NCI-H510A (cell line): ENCODE measurements at regions not wholly inside any gene's neighbourhood (a gene's known extent, or its start where the extent isn't known, plus 50 kb on each side); places are given as distances from the start of the nearest gene placed in this dataset.
"Not testable (repeated sequence)": the region's sequence is repeated elsewhere in the genome, so short reads cannot be mapped to it uniquely, and the experiment has no call there.

ENCODE experiments used
- DNase-seq: peaks from one replicate; lab custom pipeline; 2025; lab: John Stamatoyannopoulos, UW

DNA sequence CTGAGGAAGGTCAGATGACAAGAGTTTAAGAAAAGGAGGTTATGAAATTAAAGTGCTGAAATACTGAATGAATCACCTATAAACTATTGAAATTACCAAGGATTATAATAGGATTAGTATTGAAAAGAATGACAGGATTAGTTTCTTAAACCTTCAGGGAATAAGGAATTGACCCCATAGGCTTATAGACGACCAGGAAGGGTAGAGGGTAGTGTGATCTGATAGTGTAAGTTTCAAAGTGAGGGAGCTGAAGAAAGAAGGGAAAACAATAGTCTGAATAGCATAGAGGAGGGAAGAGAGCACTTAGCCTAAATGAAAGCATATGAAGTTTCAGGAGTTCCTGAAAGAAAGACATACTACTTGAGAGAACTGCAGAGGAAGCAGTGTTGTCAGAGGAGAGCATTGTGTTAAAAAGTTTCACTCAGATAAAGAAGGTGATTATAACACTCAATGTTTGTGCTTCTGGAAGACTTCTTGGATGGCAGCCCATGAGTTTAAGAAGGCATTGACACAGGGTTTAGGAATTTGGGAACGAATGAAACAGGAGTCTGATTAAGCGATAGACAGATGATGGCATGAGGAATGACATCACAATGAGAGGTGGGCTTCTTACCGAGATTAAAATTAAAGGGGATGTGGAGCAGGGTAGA lies 557.9 kb upstream of the GRAMD2B start:
- DNase-seq = no peak

DNA sequence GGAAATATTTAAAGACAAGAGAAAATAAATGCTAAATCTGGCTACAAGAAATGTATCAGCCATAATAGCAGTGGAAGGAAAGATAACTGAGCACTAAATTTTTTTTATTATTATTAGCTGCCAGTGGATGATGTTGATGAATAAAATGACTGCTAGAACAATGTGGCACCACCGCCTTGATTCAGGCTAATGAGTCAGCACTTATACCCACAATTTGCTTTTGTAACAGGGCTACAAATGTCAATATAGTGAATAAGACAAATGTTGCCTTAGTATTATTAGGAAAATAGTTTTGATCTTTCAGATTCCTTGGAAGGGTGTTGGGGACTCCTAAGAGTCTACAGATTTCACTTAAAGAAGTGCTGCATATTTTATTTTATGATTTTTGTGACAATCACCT lies 555.2 kb upstream of the GRAMD2B start:
- DNase-seq = no peak

DNA sequence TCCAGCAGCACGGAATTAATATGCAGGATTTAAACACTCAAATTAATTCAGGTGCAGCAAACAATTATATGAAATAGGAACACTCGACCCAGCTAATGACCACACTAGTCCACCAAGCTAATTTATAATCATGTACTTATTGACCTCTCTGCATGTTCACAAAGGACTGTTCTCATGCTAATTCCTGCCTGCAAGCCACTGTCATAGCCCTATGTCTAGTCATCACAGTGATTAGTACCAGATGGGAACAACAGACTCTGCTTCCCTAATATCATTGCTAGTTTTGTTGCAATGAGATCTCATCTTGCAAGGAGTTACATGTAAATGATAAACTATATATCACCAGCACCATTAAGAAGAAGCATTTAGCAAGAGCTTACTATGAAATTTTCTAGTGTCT lies 553.0 kb upstream of the GRAMD2B start:
- DNase-seq = no peak

DNA sequence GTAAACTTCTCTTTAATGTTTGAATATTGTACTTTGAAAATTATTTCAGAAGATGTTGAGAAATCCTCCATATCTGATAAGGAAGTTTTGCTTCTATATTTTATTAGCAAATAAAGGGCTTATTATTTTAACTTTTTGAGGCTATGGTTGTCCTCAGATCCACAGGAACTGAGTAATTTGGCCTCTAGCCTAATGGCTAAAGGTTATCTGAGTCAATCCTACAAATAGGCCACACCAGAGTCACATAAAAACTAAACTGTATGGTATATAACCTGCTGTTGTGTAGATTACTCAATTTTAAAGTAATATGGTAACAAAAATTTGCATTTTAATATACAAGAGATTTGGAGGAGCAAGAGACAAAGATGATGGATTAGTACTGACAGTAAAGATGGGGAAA lies 549.2 kb upstream of the GRAMD2B start:
- DNase-seq = no peak

DNA sequence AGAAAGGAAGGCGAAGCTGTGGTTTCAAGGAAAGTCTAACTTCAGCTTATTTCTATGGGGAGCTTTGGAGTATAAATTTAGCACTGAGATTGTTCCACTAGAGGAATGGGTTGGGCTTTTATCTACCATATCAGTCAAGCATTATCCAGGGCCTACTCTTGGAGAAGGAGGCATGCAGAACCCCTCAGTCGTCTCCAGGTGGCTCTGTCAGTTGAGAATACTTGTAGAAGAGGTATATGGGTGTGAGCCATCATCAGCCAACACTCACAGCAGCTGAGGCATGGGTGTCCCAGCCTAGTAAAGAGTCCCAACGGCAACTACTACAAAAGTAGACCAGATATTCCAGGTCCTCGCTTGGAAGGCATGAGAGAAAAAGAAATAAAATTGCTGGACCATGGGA lies 548.5 kb upstream of the GRAMD2B start:
- DNase-seq = no peak

DNA sequence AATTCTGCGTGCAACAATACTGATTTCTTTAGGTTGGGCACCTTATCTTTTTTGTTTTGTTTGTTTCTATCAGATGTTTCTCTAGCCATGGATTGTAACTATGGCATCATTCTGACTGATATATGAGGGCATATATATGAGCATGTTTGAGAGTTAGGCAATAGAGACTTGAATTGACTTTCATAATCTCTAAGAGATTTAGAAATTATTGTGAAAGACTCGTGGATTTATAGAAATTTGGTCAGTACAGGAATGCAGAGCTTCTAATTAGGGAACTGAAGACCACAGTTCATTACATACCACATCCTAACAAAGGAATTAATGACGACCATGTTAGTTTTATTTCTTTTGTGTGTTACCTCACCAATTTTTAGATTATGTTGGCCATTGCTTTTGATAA lies 546.0 kb upstream of the GRAMD2B start:
- no peak for DNase-seq

DNA sequence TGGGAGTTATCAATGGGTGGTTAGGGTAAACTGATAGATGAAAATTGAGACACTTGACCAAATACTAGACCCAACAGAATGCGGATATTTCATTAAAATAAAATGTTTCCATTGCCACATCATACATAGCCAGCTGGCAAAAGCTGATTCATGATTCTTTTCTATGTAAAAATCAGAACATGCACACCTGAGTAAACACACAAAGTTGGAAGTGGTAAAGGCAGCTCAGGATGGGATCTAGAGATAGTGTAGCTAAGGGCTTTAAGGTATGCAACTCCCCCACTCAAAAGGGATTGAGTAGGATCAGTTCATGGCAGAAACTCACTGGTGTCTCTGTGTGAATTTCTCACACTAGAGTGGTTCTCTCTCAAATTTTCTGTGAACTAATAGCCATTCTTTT lies 541.1 kb upstream of the GRAMD2B start:
- no peak for DNase-seq

DNA sequence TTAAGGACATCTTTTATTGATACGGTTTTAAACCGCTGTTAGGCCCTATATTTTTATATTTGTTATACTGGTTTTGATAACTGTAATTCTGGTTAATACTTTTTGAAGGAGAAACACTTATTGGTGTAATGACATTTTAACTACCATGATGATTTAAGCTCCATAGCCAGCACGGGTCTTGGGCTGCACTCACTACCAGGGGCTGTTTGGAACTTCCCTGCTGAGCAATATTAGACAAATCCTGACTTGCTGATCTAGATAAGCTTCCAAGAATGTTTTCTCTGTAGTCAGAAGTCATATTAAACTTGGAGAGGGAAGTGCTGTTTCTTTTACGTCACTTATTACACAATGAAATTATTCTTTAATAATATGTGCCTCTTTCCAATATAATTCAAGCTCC lies 540.0 kb upstream of the GRAMD2B start:
- no peak for DNase-seq

DNA sequence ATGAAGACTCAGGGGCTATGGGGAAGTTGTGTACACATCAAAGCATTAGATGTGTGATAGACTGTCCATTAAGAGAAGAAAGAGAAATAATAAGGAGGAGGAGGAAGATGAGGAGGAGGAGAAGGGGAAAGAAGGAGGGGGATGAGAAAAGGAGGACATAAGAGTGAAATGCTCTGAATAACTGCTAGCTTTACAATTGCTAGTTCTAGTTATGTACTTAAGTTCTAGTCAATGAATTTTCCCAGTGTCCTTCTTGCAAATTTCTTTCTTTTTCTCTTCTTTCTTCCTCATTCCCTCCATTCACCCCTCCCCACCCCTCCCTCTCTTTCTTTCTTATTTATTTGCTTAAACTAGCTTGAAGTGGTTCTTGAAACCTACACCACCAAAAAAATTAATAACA lies 534.9 kb upstream of the GRAMD2B start:
- no peak for DNase-seq

DNA sequence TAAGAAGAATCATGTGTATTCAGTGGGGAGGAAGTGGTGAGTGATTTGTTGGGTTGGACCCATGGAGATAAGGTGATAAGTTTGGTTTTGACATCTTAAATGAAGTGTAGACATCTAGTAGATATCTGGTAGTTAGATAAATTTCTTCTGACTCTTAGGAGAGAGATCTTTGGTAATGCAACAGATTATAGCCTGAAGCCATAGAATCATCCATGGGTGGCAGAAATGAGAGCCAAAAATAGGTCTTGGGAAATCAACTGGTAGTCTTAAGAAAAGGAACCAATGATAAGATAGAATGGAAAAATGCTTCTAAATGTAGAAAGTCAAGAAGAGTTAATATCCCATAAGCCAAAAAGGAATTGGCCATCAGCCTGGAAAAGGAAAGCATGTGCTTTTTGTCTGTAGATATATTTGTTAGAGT lies 532.7 kb upstream of the GRAMD2B start:
- DNase-seq = no peak

DNA sequence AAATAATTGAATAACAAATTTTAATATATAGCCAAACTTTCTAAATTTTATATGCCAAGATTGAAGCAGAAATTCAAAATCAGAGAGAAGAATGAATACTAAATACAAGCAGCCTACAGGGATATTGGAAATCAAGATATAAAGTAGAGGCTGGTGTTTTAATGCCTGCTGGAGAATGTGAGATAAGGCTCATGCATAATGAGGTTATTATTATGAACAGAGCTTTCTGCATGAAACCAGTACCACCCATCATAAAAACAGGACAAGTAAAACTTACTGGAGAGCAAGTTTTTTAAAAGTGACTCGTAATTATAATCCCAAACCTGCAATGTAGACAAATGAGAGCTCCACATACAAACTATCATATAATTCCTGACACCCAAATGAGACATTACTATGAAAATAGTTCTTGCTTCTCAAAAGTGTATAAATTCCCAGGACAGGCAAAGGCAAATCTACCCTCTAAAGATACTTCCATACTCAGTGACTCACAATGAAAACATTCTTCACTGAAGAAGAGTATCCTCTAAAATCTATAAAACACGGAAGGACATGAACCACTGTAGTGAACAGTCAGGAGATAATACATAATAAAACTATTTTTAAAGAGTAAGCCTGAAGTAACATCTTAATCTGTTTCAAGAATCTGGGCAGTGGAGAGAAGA lies 532.0 kb upstream of the GRAMD2B start:
- no peak for DNase-seq

DNA sequence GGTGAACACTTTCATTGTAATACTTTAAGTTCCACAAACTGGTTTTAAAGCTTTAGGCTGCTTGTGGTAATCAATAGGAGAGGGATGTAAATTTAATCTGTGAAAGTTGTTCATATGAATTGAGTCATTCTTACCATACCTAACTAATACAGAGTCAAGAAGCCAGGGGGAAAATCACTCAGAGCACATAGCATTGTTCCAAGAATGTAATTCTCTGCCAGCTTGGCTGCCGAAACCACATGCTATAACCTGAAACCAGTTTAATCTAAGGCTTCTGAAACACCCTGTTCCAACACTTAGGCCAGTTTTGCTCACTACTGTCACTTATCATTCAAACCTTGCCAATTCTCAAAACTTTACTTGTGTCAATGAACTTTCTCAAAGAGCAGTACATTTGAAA lies 528.8 kb upstream of the GRAMD2B start:
- DNase-seq = no peak

DNA sequence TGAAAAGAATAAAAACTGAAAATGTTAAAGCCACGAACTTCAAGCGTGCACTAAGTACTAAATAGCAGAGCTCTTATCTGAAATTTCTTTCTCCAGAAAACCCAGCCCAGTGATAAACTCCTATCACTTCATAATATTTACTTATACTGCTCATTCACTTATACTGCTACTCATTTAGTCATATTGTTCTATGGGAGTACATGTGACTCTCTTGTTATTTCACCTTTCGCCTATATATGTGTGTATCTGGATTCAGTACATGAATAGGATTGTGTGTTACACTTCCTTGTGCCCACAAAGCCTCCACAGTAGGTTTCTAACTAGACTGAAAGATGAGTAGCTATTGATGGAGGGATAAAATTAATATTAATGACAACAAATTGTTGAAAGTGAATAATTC lies 526.8 kb upstream of the GRAMD2B start:
- DNase-seq = no peak

DNA sequence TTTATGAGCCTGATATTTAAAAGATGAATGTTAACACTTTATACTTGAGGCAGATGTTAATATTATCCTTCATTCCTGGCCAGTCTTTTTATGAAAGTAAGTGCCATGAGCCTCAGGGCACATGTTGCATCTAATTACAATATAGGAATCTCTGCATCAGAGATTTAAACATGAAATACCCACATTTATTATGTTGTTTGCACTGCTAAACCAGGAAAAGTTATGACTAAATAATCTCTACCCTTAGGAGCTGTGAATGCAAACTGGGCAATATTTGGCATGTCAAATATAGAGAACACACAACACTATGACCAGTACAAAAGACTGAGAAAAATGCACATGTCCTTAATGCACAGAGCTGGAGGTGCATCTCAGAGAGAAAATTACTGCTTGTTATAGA lies 526.1 kb upstream of the GRAMD2B start:
- DNase-seq = no peak

DNA sequence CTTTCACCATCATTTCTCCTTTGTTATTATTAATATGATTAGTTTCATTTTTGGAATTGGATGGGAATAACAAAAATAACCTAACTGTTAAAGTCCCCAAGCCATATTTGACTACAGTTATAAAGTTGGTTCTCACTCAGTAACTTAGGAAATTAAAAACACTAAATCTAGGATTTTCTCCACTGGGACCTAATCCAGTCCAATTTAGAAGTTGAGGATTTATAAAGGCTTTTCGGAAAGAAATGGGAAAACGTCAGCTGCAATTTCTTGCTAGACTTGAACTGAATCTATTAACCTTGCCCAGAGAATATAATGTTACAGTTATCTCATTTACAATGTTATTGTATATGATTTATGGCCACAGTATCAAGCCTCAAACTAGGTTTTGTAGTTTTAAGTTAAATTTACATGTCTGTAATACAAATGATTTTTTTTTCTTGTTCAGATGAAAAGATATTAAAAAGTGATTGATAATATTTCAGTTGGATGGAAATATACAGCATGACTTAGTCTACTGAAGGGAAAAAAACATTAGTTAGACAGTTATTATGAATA lies 524.3 kb upstream of the GRAMD2B start:
- DNase-seq = no peak

DNA sequence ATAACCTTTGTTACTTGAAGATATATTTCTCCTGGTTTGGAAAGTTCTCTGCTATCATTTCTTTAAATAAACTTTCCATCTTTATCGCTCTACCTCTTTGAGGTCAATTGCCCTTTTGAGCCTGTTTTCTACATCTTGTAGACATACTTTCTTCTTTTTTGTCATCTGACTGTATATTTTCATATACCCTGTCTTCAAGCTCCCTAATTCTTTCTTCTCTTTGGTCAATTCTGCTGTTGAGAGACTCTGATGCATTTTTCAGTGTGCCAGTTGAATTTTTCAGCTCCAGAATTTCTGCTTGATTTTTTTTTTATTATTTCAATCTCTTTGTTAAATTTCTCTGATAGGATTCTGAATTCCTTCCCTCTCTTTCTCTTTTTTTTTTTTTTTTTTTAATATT lies 511.2 kb upstream of the GRAMD2B start:
- no peak for DNase-seq

DNA sequence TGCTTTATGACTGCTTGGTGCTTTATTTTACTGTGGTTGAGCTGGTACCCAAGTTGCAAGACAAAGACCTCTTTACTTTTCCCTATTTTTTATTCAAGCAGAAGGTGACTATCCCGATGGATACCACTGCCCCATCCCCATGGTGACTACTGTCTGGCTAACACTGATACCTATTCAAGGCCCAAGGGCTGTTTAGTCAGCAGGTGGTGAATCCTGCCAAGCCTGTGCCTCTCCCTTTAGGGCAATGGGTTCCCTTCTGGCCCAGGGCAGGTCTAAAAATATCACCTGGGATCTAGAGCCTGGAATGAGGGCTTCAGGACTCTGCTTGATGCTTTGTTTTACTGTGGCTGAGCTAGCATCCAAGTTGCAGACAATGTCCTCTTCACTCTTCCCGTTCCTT lies 510.0 kb upstream of the GRAMD2B start:
- DNase-seq = no peak

DNA sequence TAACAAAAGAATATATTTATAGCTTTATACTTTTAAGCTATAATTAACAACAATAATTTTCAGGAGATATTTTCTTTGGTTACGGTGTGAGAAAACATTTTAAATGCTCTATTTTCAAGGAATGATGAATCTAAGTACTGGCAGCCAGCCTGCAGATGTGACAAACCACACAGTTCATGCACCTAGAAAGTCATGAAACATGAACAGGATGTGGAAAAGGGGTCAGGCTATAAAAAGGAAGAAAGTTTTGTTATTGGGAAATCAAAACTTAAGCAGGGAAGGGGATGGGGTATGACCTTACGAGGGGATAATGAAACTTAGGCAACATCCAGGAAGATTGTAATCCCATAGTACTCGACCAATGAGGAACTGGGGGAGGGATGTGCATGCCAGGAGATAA lies 508.7 kb upstream of the GRAMD2B start:
- no peak for DNase-seq

DNA sequence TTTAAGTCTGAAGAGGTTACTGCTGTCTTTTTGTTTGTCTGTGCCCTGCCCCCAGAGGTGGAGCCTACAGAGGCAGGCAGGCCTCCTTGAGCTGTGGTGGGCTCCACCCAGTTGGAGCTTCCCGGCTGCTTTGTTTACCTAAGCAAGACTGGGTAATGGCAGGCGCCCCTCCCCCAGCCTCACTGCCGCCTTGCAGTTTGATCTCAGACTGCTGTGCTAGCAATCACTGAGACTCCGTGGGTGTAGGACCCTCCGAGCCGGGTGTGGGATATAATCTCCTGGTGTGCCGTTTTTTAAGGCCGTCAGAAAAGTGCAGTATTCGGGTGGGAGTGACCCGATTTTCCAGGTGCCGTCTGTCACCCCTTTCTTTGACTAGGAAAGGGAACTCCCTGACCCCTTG lies 499.3 kb upstream of the GRAMD2B start:
- DNase-seq = not testable (repeated sequence)

DNA sequence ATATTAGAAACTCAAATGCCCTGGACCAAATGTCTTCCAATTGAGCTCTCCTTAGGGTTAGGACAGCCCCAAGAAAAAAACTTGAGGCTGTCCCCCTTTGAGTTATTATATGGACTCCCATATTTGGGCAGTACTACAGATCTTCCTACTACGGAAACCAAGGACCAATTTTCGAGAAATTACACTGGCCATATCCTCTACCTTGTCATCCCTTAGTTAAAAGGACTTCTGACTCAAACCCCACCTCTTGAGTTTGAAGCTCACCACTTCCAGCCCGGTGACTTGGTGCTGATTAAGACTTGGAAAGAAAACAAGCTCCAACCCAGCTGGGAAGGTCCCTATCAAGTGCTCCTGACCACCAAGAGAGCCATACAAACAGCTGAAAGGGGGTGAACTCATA lies 497.0 kb upstream of the GRAMD2B start:
- no peak for DNase-seq

DNA sequence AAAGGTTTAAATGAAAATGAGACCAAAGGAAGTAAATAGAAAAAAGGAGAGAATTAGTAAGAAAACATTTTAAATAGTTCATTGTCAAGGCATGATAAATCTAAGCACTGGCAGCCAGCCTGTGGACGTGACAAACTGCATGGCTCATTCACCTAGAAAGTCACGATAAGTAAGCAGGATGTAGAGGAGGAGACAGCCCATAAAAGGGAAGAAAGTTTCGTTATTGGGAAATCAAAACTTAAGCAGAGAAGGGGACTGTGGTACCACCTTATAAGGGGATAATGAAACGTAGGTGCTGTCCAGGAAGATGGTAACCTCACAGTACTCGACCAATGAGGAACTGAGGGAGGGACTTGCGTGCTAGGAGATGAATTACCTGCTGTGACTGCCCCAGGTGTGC lies 494.5 kb upstream of the GRAMD2B start:
- no peak for DNase-seq

DNA sequence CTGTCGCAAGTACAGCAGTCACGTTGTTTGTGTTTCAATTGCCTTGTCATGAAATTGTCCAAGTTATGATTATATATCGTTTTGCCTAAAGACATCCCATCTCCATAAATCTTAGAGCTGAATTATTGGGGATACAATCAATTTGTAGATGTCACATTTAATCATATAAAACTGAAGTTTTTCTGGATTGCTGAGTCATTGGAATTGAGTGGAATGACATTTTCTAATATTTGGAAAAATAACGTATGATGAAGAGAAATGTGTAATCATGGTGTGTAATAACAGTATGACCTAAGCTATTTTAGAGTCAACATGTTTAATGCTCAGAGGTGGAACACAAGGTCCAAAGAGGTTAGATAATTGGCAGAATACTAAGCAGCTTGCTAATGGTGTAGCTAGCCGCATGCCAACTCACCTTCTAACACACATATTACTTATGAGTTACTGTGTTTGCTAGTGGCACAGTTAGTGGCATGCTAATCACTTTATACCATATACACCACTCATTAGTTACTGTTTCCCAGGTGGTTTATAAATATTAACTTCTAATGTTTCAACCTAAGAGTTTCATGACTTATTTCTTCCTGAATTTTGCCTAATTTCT lies 473.1 kb upstream of the GRAMD2B start:
- DNase-seq = no peak

DNA sequence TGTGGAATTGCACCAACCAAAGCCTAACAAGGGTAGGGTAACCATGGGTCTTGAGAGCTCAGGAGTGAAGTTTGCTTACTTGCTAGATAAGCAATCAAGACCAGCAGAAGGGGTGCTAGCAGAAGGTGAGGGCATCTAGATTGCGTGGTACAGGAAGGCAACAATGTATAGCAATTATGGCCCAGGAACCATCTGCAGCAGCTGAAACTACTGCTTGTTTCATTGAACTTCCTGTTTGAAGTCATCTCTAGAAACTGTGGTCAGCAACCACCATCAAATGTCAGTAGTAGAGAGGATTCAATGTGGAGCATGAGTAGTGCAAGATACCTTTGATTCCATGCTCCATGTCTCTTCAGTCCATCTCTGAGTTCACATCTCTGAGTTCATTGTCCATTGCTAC lies 462.1 kb upstream of the GRAMD2B start:
- DNase-seq = no peak

DNA sequence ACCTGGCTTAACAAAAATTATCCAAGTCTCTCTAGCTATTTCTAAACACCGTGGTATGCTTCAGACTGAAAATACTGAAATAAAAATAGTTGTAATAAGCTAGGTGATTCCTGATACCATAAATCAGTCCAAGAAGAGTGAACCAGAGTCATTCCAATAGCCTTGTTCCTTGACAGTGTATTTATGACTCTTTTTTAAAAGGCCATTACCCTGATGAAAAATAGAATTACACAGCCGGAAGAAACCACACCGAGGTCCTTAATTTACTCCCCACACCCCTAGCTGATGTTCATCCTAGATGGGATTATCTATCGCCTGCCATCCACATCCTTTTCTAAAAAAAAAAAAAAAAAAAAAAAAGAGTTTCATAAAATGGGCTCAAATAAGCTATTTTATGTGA lies 457.6 kb upstream of the GRAMD2B start:
- no peak for DNase-seq
